PC-3 (cell line): ENCODE measurements at regions not wholly inside any gene's neighbourhood (a gene's known extent, or its start where the extent isn't known, plus 50 kb on each side); places are given as distances from the start of the nearest gene placed in this dataset.

Experiments used
- EZH2 ChIP-seq: fragments of 300-600 bp; sonication (generic); IDR thresholded peaks from one replicate; pipeline ENCODE4 v1.6.1; 2017; ENCODE audit warnings: antibody characterized with exemption, mild to moderate bottlenecking, low read length; ENCODE audit not compliant: unreplicated experiment
- TF ChIP-seq, protein P1 (sequence below): fragments of 300-600 bp; sonication (generic); conservative IDR thresholded peaks from 2 replicates; pipeline ENCODE4 v1.5.1; 2017; ENCODE audit warnings: antibody characterized with exemption, low read depth, mild to moderate bottlenecking, low read length

DNA sequence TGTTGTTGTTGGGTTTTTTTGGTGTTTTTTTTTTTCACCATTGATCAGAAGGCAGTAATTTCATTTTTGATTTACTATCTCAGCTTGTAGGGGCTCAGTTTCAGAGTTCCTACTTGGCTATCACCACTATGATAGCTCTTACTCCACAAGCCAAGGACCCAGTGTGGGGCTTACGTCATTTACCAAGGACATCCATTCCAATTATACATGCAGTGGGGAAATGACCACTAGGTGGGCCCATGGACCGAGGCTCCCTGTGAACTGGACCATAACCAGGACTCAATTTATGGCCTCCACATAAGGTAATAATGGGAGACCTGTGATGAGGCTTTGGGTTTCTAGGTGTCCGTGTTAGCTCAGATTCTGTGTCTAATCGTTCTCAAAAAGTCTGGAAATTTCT is 67.5 kb upstream of the CACNA1D start:
- TF ChIP-seq, protein P1, sequence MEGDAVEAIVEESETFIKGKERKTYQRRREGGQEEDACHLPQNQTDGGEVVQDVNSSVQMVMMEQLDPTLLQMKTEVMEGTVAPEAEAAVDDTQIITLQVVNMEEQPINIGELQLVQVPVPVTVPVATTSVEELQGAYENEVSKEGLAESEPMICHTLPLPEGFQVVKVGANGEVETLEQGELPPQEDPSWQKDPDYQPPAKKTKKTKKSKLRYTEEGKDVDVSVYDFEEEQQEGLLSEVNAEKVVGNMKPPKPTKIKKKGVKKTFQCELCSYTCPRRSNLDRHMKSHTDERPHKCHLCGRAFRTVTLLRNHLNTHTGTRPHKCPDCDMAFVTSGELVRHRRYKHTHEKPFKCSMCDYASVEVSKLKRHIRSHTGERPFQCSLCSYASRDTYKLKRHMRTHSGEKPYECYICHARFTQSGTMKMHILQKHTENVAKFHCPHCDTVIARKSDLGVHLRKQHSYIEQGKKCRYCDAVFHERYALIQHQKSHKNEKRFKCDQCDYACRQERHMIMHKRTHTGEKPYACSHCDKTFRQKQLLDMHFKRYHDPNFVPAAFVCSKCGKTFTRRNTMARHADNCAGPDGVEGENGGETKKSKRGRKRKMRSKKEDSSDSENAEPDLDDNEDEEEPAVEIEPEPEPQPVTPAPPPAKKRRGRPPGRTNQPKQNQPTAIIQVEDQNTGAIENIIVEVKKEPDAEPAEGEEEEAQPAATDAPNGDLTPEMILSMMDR: no peak; the same call in 1 of the 2 replicates
- TF ChIP-seq EZH2: no peak
